Neural progenitor cell (in vitro differentiated cells): ENCODE measurements at regions not wholly inside any gene's neighbourhood (a gene's known extent, or its start where the extent isn't known, plus 50 kb on each side); places are given as distances from the start of the nearest gene placed in this dataset.

Experiments used
- DNase-seq: peaks from one replicate; pipeline ENCODE4 v3.0.0-alpha.2; 2016; ENCODE audit warnings: low spot score
- H2AFZ ChIP-seq: fragments of 200-600 bp; sonication (generic); replicated peaks from 2 replicates; pipeline ENCODE4 v1.6.1; 2016; ENCODE audit warnings: antibody characterized with exemption
- H3F3A ChIP-seq: fragments of 200-600 bp; sonication (generic); 2 replicates; pipeline ENCODE4 v1.6.1; 2016; ENCODE audit warnings: antibody characterized with exemption, low read depth
- H3K27ac ChIP-seq: fragments of 200-600 bp; sonication (generic); 2 replicates; pipeline ENCODE4 v1.5.1; 2016; ENCODE audit warnings: mild to moderate bottlenecking
- H3K27me3 ChIP-seq: fragments of 200-600 bp; sonication (generic); 2 replicates; pipeline ENCODE4 v1.6.1; 2016; ENCODE audit warnings: mild to moderate bottlenecking, moderate library complexity
- H3K36me3 ChIP-seq: fragments of 200-600 bp; sonication (generic); 2 replicates; pipeline ENCODE4 v1.5.1; 2016
- H3K4me1 ChIP-seq: fragments of 200-600 bp; sonication (generic); 2 replicates; pipeline ENCODE4 v1.6.1; 2016; ENCODE audit warnings: mixed run types
- H3K4me2 ChIP-seq: fragments of 200-600 bp; sonication (generic); 2 replicates; pipeline ENCODE4 v1.6.1; 2016
- H3K4me3 ChIP-seq: fragments of 200-600 bp; sonication (generic); 2 replicates; pipeline ENCODE4 v1.5.1; 2016
- H3K79me2 ChIP-seq: fragments of 200-600 bp; sonication (generic); 2 replicates; pipeline ENCODE4 v1.6.1; 2016; ENCODE audit warnings: low read depth
- H3K9ac ChIP-seq: fragments of 200-600 bp; sonication (generic); 2 replicates; pipeline ENCODE4 v1.6.1; 2016
- H3K9me3 ChIP-seq: fragments of 200-600 bp; sonication (generic); 2 replicates; pipeline ENCODE4 v1.5.1; 2016; ENCODE audit warnings: low read depth
- H4K20me1 ChIP-seq: fragments of 200-600 bp; sonication (generic); 2 replicates; pipeline ENCODE4 v1.6.1; 2016; ENCODE audit warnings: low read depth
- H3K27ac Mint-ChIP-seq: 3 replicates; pipeline ENCODE4 v1.8.0; 2021; ENCODE audit warnings: mixed read lengths
- H3K27me3 Mint-ChIP-seq: 2 replicates; pipeline ENCODE4 v1.8.0; 2022; ENCODE audit warnings: low read depth, mild to moderate bottlenecking, inconsistent platforms, moderate library complexity, mixed read lengths; ENCODE audit not compliant: insufficient read depth
- H3K36me3 Mint-ChIP-seq: 3 replicates; pipeline ENCODE4 v1.8.0; 2021; ENCODE audit warnings: mixed read lengths
- H3K4me1 Mint-ChIP-seq: 3 replicates; pipeline ENCODE4 v1.8.0; 2021; ENCODE audit warnings: mixed read lengths
- H3K4me3 Mint-ChIP-seq: 3 replicates; pipeline ENCODE4 v1.8.0; 2021; ENCODE audit warnings: mild to moderate bottlenecking, moderate library complexity, mixed read lengths
- H3K9me3 Mint-ChIP-seq: 3 replicates; pipeline ENCODE4 v1.8.0; 2020; ENCODE audit warnings: mixed read lengths
- CTCF ChIP-seq: fragments of 200-600 bp; sonication (generic); IDR thresholded peaks from 2 replicates; pipeline ENCODE4 v1.5.1; 2017; ENCODE audit warnings: antibody characterized with exemption, mild to moderate bottlenecking
- EZH2 ChIP-seq: fragments of 200-600 bp; sonication (generic); IDR thresholded peaks from 2 replicates; pipeline ENCODE4 v1.6.1; 2017; ENCODE audit warnings: antibody characterized with exemption, mild to moderate bottlenecking, moderate library complexity
- EZH2phosphoT487 ChIP-seq: fragments of 200-600 bp; sonication (generic); IDR thresholded peaks from 2 replicates; pipeline ENCODE4 v1.6.1; 2017; ENCODE audit warnings: antibody characterized with exemption

- Mint-ChIP-seq H3K4me3 (no peak overlapping the region), H3K9me3 (no peaks in the 10 kb centered on the region), H3K36me3 (no peaks in the 10 kb centered on the region), H3K27ac (no peak overlapping the region), H3K27me3 (no peaks in the 10 kb centered on the region), H3K4me1 (no peaks in the 10 kb centered on the region)
- Histone ChIP-seq H2AFZ (no peak overlapping the region), H3K79me2 (no peaks in the 10 kb centered on the region), H3F3A (no peaks in the 10 kb centered on the region), H4K20me1 (no peaks in the 10 kb centered on the region), H3K4me1 (no peaks in the 10 kb centered on the region), H3K4me3 (no peak overlapping the region), H3K9ac (no peak overlapping the region), H3K4me2 (no peak overlapping the region), H3K9me3 (no peaks in the 10 kb centered on the region), H3K36me3 (no peaks in the 10 kb centered on the region), H3K27ac (no peak overlapping the region), H3K27me3 (no peaks in the 10 kb centered on the region)
- TF ChIP-seq EZH2, result no peak
- no peak for TF ChIP-seq CTCF
- no peak for DNase-seq
Observed at GRCh38 chr4:110735686-110736085, 112.8 kb upstream of the PITX2 start.

- no peaks in the 10 kb centered on the region for H4K20me1 ChIP-seq
- H3K27ac Mint-ChIP-seq, result no peak overlapping the region
- H3K4me2 ChIP-seq, result no peak overlapping the region
- no peaks in the 10 kb centered on the region for H3K36me3 Mint-ChIP-seq
- H3K27me3 ChIP-seq, result no peaks in the 10 kb centered on the region
- no peak for DNase-seq
- H3K27me3 Mint-ChIP-seq, result no peaks in the 10 kb centered on the region
- no peak overlapping the region for H2AFZ ChIP-seq
- H3K4me1 Mint-ChIP-seq, result no peaks in the 10 kb centered on the region
- H3K9me3 ChIP-seq, result no peaks in the 10 kb centered on the region
- H3K4me3 ChIP-seq, result no peak overlapping the region
- H3K9me3 Mint-ChIP-seq, result no peaks in the 10 kb centered on the region
- H3K27ac ChIP-seq, result no peak overlapping the region
- TF ChIP-seq EZH2phosphoT487 (no peak), EZH2 (no peak), CTCF (no peak)
- H3K4me3 Mint-ChIP-seq, result no peak overlapping the region
- no peaks in the 10 kb centered on the region for H3K4me1 ChIP-seq
- H3K9ac ChIP-seq, result no peak overlapping the region
- H3K79me2 ChIP-seq, result no peaks in the 10 kb centered on the region
- H3F3A ChIP-seq, result no peaks in the 10 kb centered on the region
- H3K36me3 ChIP-seq, result no peaks in the 10 kb centered on the region
Observed at GRCh38 chr4:110737931-110738330, 115.1 kb upstream of the PITX2 start.

GRCh38 chr4:110742143-110742542 is 119.3 kb upstream of the PITX2 start:
- Histone ChIP-seq H4K20me1 (no peaks in the 10 kb centered on the region), H3K27ac (no peak overlapping the region), H3K27me3 (no peaks in the 10 kb centered on the region), H3K9ac (no peak overlapping the region), H3K36me3 (no peaks in the 10 kb centered on the region), H3K4me1 (no peaks in the 10 kb centered on the region), H3K4me3 (no peak overlapping the region), H3K4me2 (no peak overlapping the region), H3F3A (no peaks in the 10 kb centered on the region), H3K9me3 (no peaks in the 10 kb centered on the region), H2AFZ (no peak overlapping the region), H3K79me2 (no peaks in the 10 kb centered on the region)
- Mint-ChIP-seq H3K27ac (no peak overlapping the region), H3K4me3 (no peak overlapping the region), H3K27me3 (no peaks in the 10 kb centered on the region), H3K4me1 (no peaks in the 10 kb centered on the region), H3K9me3 (no peaks in the 10 kb centered on the region), H3K36me3 (no peaks in the 10 kb centered on the region)
- DNase-seq, result no peak
- TF ChIP-seq EZH2, result no peak
- no peak for TF ChIP-seq EZH2phosphoT487
- TF ChIP-seq CTCF, result no peak

- Histone ChIP-seq H3K4me2 (no peak overlapping the region), H3K9me3 (no peaks in the 10 kb centered on the region), H3K9ac (no peak overlapping the region), H3K4me3 (no peak overlapping the region), H3F3A (no peaks in the 10 kb centered on the region), H3K27me3 (no peaks in the 10 kb centered on the region), H2AFZ (no peak overlapping the region), H3K36me3 (no peaks in the 10 kb centered on the region), H3K79me2 (no peaks in the 10 kb centered on the region), H3K4me1 (peaks cover 13% of the 10 kb centered on the region), H4K20me1 (no peaks in the 10 kb centered on the region), H3K27ac (no peak overlapping the region)
- Mint-ChIP-seq H3K4me3 (no peak overlapping the region), H3K9me3 (no peaks in the 10 kb centered on the region), H3K27ac (no peak overlapping the region), H3K27me3 (no peaks in the 10 kb centered on the region), H3K4me1 (peaks cover 19% of the 10 kb centered on the region), H3K36me3 (no peaks in the 10 kb centered on the region)
- no peak for DNase-seq
- no peak for TF ChIP-seq EZH2phosphoT487
- TF ChIP-seq CTCF, result no peak
- TF ChIP-seq EZH2, result no peak
Observed at GRCh38 chr4:110748071-110748470, 125.2 kb upstream of the PITX2 start.
